PC-3 (cell line): ENCODE measurements at regions not wholly inside any gene's neighbourhood (a gene's known extent, or its start where the extent isn't known, plus 50 kb on each side); places are given as distances from the start of the nearest gene placed in this dataset.

Source experiments
- ATAC-seq: fragments of 200-7000 bp; cut with Tn5 transposase; 2 replicates; pipeline ENCODE4 v1.9.1; 2020; ENCODE audit warnings: mild to moderate bottlenecking, moderate library complexity
- BruUV-seq: library from RNA; stranded (reverse); fragments of 400-500 nt; replicated peaks from 2 replicates; lab custom pipeline; 2021; lab: Mats Ljungman, UMichigan
- CTCF ChIA-PET: fragments of 300-600 bp; sonication (Branson Sonifier 250); formaldehyde crosslinking; loops from one replicate; lab custom pipeline; 2022; ENCODE audit warnings: antibody characterized with exemption; lab: Charles Lee
- POLR2A ChIA-PET: fragments of 300-600 bp; sonication (Branson Sonifier 250); formaldehyde crosslinking; loops from one replicate; lab custom pipeline; 2022; ENCODE audit warnings: antibody characterized with exemption; ENCODE audit not compliant: unreplicated experiment; lab: Charles Lee
- DNase-seq: peaks from one replicate; pipeline ENCODE4 v3.0.0-alpha.2; 2015
- H2AFZ ChIP-seq: fragments of 300-600 bp; sonication (generic); 2 replicates; pipeline ENCODE4 v1.6.0; 2016; ENCODE audit warnings: antibody characterized with exemption, low read length
- H3F3A ChIP-seq: fragments of 300-600 bp; sonication (generic); one replicate; pipeline ENCODE4 v1.6.0; 2017; ENCODE audit warnings: antibody characterized with exemption, low read length, control low read depth, mild to moderate bottlenecking; ENCODE audit not compliant: unreplicated experiment
- H3K27ac ChIP-seq: fragments of 300-600 bp; sonication (generic); 2 replicates; pipeline ENCODE4 v1.5.1; 2016; ENCODE audit warnings: mild to moderate bottlenecking, low read length
- H3K27me3 ChIP-seq: fragments of 300-600 bp; sonication (generic); 2 replicates; pipeline ENCODE4 v1.6.1; 2016; ENCODE audit warnings: low read length, mixed read lengths
- H3K36me3 ChIP-seq: fragments of 300-600 bp; sonication (generic); 2 replicates; pipeline ENCODE4 v1.6.1; 2016; ENCODE audit warnings: low read depth, mixed run types, low read length, mixed read lengths
- H3K4me1 ChIP-seq: fragments of 300-600 bp; sonication (generic); 2 replicates; pipeline ENCODE4 v1.5.1; 2016; ENCODE audit warnings: low read length; ENCODE audit not compliant: insufficient read depth
- H3K4me2 ChIP-seq: fragments of 300-600 bp; sonication (generic); 2 replicates; pipeline ENCODE4 v1.6.0; 2016; ENCODE audit warnings: low read length
- H3K4me3 ChIP-seq: fragments of 300-600 bp; sonication (generic); 2 replicates; pipeline ENCODE4 v1.5.1; 2016; ENCODE audit warnings: mild to moderate bottlenecking, low read length, mixed read lengths
- H3K79me2 ChIP-seq: fragments of 300-600 bp; sonication (generic); 2 replicates; pipeline ENCODE4 v1.6.1; 2017; ENCODE audit warnings: low read length, mixed read lengths
- H3K9ac ChIP-seq: fragments of 300-600 bp; sonication (generic); 2 replicates; pipeline ENCODE4 v1.6.0; 2016; ENCODE audit warnings: mild to moderate bottlenecking, low read length
- H3K9me2 ChIP-seq: fragments of 300-600 bp; sonication (generic); replicated peaks from 2 replicates; pipeline ENCODE4 v1.6.1; 2016; ENCODE audit warnings: mixed run types, low read length, mixed read lengths
- H3K9me3 ChIP-seq: fragments of 300-600 bp; sonication (generic); 2 replicates; pipeline ENCODE4 v1.6.1; 2016; ENCODE audit warnings: low read length, mixed read lengths
- H4K20me1 ChIP-seq: fragments of 300-600 bp; sonication (generic); 2 replicates; pipeline ENCODE4 v1.6.1; 2016; ENCODE audit warnings: low read length, mixed read lengths
- EZH2 ChIP-seq: fragments of 300-600 bp; sonication (generic); IDR thresholded peaks from one replicate; pipeline ENCODE4 v1.6.1; 2017; ENCODE audit warnings: antibody characterized with exemption, mild to moderate bottlenecking, low read length; ENCODE audit not compliant: unreplicated experiment
- EZH2phosphoT487 ChIP-seq: fragments of 300-600 bp; sonication (generic); IDR thresholded peaks from 2 replicates; pipeline ENCODE4 v1.6.1; 2018; ENCODE audit warnings: mild to moderate bottlenecking, antibody characterized with exemption, low read length, borderline replicate concordance
- intact Hi-C: fragments of 100-400 bp; cut with micrococcal nuclease; formaldehyde crosslinking; loops from 2 replicates; pipeline ENCODE4 v1.9.0; 2023
- TF ChIP-seq, protein P1 (sequence below): fragments of 300-600 bp; sonication (generic); conservative IDR thresholded peaks from 2 replicates; pipeline ENCODE4 v1.5.1; 2017; ENCODE audit warnings: antibody characterized with exemption, low read depth, mild to moderate bottlenecking, low read length

GRCh38 chr22:27198518-27199035 is 541.2 kb downstream of the MIAT start:
- no peak overlapping the region for H3K4me2 ChIP-seq
- no peak for TF ChIP-seq EZH2
- TF ChIP-seq, protein P1, sequence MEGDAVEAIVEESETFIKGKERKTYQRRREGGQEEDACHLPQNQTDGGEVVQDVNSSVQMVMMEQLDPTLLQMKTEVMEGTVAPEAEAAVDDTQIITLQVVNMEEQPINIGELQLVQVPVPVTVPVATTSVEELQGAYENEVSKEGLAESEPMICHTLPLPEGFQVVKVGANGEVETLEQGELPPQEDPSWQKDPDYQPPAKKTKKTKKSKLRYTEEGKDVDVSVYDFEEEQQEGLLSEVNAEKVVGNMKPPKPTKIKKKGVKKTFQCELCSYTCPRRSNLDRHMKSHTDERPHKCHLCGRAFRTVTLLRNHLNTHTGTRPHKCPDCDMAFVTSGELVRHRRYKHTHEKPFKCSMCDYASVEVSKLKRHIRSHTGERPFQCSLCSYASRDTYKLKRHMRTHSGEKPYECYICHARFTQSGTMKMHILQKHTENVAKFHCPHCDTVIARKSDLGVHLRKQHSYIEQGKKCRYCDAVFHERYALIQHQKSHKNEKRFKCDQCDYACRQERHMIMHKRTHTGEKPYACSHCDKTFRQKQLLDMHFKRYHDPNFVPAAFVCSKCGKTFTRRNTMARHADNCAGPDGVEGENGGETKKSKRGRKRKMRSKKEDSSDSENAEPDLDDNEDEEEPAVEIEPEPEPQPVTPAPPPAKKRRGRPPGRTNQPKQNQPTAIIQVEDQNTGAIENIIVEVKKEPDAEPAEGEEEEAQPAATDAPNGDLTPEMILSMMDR = no peak
- no peak for TF ChIP-seq EZH2phosphoT487
- POLR2A ChIA-PET = no interaction called here
- CTCF ChIA-PET = no interaction called here
- H3K79me2 ChIP-seq = no peaks in the 10 kb centered on the region
- DNase-seq = no peak
- no peaks in the 10 kb centered on the region for H3K9me3 ChIP-seq
- ATAC-seq = no peak
- no peaks in the 10 kb centered on the region for H4K20me1 ChIP-seq
- no peak overlapping the region for H2AFZ ChIP-seq
- peaks cover 8% of the 10 kb centered on the region for H3K4me1 ChIP-seq
- no peaks in the 10 kb centered on the region for H3K36me3 ChIP-seq
- H3K27me3 ChIP-seq = peaks cover 5% of the 10 kb centered on the region; the same call in 1 of the 2 replicates
- intact Hi-C loops = no loop called here
- H3K9me2 ChIP-seq = no peaks in the 10 kb centered on the region
- H3K27ac ChIP-seq = no peak overlapping the region
- H3K9ac ChIP-seq = no peak overlapping the region
- H3K4me3 ChIP-seq = no peak overlapping the region
- no peaks in the 10 kb centered on the region for H3F3A ChIP-seq
- no TSS peak for BruUV-seq

DNA sequence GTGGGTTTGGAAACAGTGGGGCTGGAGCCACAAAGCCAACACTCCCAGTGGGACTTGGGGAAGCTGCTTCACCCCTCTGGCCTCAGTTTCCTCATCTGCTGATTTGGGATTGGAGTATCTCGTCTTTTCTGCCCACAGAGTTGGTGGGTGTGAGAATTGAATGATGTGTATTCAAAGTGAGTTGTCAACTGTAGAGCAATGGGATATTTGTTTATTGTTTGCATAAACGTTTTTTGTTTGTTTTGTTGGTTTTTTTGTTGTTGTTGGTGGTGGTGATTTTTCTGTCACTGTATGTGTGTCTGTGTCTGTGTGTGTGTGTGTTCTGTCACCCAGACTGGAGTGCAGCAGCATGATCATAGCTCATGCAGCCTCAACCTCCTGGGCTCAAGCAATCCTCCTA is 542.0 kb downstream of the MIAT start:
- peaks cover 8% of the 10 kb centered on the region for H3K4me1 ChIP-seq
- ATAC-seq = no peak
- no peaks in the 10 kb centered on the region for H3K9me2 ChIP-seq
- H3K9me3 ChIP-seq = no peaks in the 10 kb centered on the region
- BruUV-seq = no TSS peak
- no peak overlapping the region for H3K4me3 ChIP-seq
- H3K27ac ChIP-seq = no peak overlapping the region
- no peak overlapping the region for H3K4me2 ChIP-seq
- H3K79me2 ChIP-seq = no peaks in the 10 kb centered on the region
- intact Hi-C loops = no loop called here
- H3K27me3 ChIP-seq = no peaks in the 10 kb centered on the region
- H3F3A ChIP-seq = no peaks in the 10 kb centered on the region
- no peaks in the 10 kb centered on the region for H3K36me3 ChIP-seq
- no peak for DNase-seq
- TF ChIP-seq EZH2 (no peak), EZH2phosphoT487 (no peak)
- TF ChIP-seq, protein P1 = no peak
- H4K20me1 ChIP-seq = no peaks in the 10 kb centered on the region
- ChIA-PET CTCF (no interaction called here), POLR2A (no interaction called here)
- no peak overlapping the region for H2AFZ ChIP-seq
- H3K9ac ChIP-seq = no peak overlapping the region

GRCh38 chr22:27201276-27201675 is 543.9 kb downstream of the MIAT start:
- no peaks in the 10 kb centered on the region for H3K9me3 ChIP-seq
- POLR2A ChIA-PET = no interaction called here
- no peak overlapping the region for H3K4me2 ChIP-seq
- no peaks in the 10 kb centered on the region for H3K36me3 ChIP-seq
- ATAC-seq = no peak
- BruUV-seq = no TSS peak
- H3K4me1 ChIP-seq = peaks cover 8% of the 10 kb centered on the region
- intact Hi-C loops = no loop called here
- no peak overlapping the region for H3K4me3 ChIP-seq
- H3K27me3 ChIP-seq = 0 out of 2 replicates have a peak, but pooled peaks cover 4% of the 10 kb centered on the region
- no peak overlapping the region for H3K9ac ChIP-seq
- H2AFZ ChIP-seq = no peak overlapping the region
- H3F3A ChIP-seq = no peaks in the 10 kb centered on the region
- no peaks in the 10 kb centered on the region for H3K79me2 ChIP-seq
- no peaks in the 10 kb centered on the region for H3K9me2 ChIP-seq
- no peaks in the 10 kb centered on the region for H4K20me1 ChIP-seq
- CTCF ChIA-PET = no interaction called here
- TF ChIP-seq, protein P1 = no peak
- no peak for TF ChIP-seq EZH2
- TF ChIP-seq EZH2phosphoT487 = no peak
- no peak for DNase-seq
- H3K27ac ChIP-seq = no peak overlapping the region
